GM18505 (cell line): ENCODE measurements at regions not wholly inside any gene's neighbourhood (a gene's known extent, or its start where the extent isn't known, plus 50 kb on each side); places are given as distances from the start of the nearest gene placed in this dataset.

Experiments
- ATAC-seq: cut with Tn5 transposase; IDR thresholded peaks from one replicate; pipeline ENCODE4 v1.9.1; 2021; ENCODE audit not compliant: unreplicated experiment
- POLR2A ChIP-seq: IDR thresholded peaks from 4 replicates; pipeline ENCODE4 v1.6.1; 2011; ENCODE audit warnings: borderline replicate concordance; ENCODE audit not compliant: insufficient read depth, insufficient read length; ENCODE audit errors: extremely low read depth

DNA sequence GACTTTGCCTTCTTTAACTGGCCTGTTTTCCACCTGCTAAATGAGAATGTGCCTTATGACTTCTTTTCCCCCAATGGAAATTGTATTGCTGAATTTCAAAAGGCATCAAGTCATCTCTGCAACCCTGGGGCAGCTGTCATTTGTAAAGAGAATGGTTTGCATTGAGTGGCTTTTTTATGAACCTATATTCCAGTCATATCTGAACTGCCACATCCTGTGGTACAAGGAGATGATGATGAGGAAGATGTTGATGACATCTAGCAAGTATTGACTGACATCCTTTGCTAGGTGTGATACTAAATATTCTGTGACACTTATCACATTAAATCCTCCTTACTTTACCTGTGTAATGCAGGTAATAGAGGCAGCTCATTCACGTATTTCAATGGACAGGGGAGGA lies 88.3 kb upstream of the KIAA1217 start:
- TF ChIP-seq POLR2A = no peak
- ATAC-seq = no peak

DNA sequence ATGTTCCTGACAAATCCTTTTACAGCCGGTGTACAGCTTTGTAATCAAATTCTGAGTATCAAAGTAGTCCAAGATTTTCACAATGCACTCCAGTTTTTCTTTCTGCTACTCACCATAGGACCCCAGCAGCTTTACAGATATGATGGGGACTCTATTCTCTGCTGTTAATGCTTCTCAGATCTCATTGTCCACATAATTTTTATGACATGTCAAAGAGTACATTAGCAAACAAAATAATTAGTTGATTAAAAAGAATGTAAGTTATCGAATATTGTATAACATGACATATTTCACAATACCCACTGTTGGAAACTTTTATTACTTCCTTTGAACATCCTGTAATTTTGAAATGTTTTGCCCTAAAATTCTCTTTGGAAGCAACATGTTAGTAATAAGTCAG lies 81.4 kb upstream of the KIAA1217 start:
- TF ChIP-seq POLR2A = no peak
- ATAC-seq = no peak

DNA sequence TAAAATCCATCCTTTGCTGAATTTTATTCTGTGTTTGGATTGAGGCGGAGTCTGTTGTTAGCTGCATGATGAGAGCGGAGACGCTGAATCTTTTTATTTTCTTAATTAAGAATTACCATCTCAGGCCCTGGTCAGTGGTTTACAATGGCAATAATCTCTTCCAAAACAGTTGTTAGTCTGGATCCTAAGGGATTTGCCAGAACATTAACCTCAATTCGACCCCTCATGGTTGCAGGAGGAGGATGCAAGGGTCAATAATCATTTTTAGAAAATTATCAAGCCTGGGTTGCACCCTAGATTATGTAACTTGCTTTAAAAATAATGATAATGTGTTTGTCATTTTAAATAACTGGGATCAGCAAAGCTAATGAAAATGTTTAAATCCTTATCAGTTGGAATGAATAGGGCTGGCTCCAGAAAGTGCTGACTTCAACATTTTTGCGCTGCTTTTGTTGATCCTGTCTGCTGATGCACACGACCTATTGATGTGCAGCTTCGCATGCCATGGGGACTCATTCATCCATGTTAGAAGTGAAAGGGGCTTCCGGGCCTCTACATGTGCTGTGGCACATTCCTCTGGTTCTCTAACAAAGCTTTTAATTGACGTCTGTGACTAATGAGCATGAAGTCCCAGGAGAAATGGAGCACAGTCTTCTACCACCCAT lies 80.7 kb upstream of the KIAA1217 start:
- no peak for TF ChIP-seq POLR2A
- no peak for ATAC-seq

DNA sequence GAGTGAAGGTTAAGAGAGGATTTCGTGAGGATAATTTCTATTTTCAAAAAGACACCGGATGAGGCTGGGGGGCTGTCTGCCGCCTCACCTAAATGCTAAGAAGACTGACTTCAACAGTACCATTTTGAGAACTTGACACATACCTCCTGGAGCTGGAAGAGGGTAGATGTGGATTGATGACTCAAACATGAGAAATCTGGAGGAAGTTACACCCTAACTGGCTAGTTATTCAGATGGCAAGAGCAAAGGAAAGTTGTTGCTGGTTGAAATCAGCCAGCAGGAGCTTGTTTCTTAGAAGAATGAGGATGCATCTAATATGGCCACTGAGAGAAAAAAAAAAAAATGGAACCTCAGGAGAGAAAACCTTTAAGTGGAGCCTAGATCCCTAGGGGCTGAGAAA lies 76.2 kb upstream of the KIAA1217 start:
- no peak for ATAC-seq
- TF ChIP-seq POLR2A = no peak

DNA sequence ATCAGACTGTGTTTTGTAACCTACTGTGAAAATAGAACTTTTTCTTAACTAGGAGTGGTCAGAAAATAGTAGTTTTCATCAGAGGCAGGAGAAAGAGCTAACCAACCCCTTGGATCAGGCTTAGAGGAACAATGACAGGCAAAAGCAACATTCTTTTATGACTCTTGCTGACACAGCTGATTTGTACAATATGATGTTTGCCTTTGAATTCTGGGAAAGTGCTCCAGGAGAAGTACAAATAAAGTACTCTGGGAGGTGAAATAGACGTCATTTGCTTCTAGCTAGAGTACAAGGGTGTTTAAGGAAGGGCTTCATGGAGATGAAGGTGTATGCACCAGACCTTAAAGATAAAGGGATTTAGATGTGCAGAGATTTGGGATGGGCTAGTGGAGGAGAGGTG lies 75.1 kb upstream of the KIAA1217 start:
- no peak for TF ChIP-seq POLR2A
- ATAC-seq = no peak

DNA sequence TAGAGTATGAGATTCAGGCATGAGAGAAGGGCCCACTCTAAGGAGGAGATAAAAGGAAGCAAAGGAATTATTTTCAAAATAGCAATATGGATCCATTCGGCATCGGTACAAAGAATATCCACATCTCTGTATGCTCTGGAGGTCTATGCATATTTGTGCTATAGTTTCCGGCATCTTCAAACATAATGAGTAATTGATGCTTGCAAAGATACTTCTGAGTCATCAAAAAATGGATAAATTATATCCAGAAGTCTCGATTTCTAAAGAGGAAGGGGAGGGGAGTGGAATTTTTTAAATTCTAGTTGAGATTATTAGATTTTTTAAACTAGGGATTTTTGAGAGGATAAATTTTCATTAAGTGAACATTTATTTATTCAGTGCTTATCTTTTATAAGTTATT lies 72.9 kb upstream of the KIAA1217 start:
- no peak for ATAC-seq
- no peak for TF ChIP-seq POLR2A

DNA sequence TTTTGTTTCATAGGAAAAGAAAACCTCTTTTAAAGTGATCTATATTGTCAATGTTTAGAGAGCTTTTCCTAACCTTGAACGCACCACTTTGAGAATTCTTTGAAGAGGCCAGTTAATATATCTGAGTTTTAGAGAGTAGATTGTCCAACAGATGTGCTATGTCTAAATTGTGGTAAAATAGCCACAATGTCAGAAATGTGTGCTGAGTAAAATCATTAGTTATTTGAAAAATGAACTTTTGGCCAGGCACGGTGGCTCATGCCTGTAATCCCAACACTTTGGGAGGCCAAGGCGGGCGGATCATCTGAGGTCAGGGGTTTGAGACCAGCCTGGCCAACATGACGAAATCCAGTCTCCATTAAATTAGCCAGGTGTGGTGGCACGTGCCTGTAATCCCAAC lies 61.6 kb upstream of the KIAA1217 start:
- no peak for TF ChIP-seq POLR2A
- no peak for ATAC-seq

DNA sequence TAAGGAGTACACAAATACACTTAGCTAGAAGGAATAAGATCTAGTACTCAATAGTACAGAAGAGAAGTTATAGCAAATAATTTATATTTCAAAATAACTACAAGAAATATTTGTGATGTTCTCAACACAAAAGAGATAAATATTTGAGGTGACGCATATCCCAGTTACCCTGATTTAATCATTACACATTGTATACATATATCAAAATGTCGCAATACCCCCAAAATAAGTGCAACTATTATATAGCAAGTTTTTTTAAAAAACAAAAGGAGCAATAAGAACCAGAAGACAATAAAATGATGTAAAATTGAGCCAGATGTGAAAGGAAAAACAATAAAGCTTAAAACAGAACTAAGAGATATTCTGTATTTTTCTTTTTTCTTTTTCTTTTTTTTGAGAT lies 59.3 kb upstream of the KIAA1217 start:
- ATAC-seq = no peak
- TF ChIP-seq POLR2A = no peak

DNA sequence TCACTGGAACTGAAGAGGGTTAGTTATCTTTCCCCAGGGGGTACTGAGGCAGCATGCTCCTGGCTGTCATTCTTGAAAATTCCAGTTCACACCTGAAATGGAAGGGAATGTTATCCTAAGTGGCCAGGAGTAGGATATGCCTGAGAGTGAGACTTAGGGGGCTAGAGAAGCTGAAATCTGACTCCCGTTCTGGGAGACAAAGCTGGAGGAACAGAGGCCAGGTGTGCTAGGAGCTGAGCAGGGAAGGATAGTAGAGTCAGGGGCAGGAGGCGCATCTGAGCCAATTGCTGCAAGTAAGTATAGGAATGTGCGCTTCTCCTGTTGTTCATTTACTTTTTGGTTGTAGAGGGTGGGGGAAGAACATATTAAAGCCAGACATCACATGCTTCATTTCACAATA lies 58.1 kb upstream of the KIAA1217 start:
- no peak for ATAC-seq

DNA sequence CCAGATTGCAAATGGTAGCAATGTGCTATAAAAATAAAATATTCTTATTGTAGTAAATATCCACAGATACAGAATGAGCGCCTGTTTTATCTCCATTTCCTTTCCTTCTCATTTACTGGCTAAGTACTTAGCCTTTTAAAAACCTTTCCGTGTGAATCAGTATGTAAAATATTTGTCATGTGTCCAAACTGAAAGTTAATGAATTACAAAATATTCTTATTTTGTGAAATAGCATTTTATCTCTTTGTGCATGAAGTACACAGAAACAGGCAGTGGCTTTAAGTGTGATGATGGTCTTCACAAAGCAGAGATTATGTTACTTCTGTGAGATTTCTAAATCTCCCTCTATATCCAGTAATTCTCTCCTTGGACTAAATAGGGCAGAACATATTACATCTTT lies 56.7 kb upstream of the KIAA1217 start:
- ATAC-seq = no peak
- TF ChIP-seq POLR2A = no peak

More for the DNA sequence above, 58.1 kb upstream of the KIAA1217 start:
- no peak for TF ChIP-seq POLR2A

DNA sequence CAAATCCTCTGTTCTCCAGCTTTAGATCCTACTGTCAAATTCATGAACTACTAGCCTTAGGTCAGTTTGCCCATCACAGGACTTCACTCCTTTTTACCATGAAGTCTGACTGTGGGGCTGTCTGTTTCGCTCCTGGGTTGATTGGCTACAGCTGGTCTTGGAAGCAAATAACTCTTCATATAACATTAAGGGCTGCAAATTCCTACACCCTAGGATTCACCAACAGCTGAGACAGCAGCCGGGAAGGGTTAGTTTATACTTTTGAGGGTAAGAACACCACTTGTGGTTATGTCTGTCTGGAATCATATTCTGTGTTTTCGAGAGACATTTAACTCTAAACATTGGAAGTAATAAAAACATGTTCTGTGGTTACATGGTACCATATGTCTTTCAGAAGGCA lies 55.9 kb upstream of the KIAA1217 start:
- ATAC-seq = no peak
- no peak for TF ChIP-seq POLR2A

DNA sequence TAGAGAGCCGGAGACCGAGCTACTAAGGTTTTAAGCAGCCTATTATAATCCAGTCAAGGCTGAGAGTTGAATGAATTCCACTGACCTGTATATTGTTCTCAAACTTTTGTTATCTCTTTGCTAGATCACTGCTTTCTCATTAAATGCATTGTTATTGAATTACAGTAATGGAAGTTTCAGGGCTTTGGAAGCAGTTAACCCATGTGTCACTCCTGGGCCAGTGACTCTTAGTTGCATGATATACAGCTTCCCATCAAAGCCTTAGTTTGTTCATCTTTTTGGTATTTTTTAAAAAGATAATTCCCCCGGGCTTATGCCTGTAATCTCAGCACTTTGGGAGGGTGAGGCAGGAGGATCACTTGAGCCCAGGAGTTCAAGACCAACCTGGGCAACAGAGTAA lies 55.4 kb upstream of the KIAA1217 start:
- no peak for TF ChIP-seq POLR2A

DNA sequence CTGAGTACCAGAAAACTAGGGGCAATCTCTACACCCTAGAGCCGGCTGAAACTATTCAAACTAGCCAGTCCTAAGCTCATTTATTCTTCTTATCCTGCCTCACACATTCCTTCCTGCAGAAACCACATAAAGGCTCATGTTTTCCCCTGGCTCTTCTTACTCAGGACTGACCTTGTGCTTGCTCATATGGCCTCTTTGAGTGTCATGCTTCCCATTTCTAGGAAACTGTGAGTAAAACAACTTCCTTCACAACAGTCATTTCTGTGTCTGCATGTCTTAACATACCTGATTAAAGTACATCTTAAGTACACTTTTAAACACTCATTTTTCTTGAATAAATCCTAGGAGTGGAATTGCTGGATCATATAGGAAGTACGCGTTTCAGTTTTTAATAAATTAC lies 52.3 kb upstream of the KIAA1217 start:
- no peak for TF ChIP-seq POLR2A
- ATAC-seq = no peak

More for the DNA sequence above, 55.4 kb upstream of the KIAA1217 start:
- ATAC-seq = no peak

DNA sequence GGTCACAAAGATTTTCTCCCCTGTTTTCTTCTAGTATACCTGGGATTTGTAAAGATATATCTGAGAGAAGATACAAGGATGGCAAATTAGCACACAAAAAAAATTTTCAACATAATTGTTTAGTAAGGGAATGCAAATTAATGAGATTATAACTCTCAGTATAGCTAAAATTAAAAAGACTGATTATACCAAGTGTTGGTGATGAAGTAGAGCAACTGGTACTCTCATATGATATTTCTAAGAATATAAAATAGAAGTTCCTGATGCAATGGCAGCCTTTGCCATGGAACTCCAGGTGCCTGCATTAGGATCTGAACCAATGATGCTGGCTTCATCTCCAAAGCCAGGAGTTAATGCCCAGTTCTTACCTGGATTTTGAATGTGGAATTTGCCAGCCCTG lies 51.4 kb upstream of the KIAA1217 start:
- TF ChIP-seq POLR2A = no peak
- no peak for ATAC-seq
